ENCODE measurements at regions not wholly inside any gene's neighbourhood (a gene's known extent, or its start where the extent isn't known, plus 50 kb on each side); places are given as distances from the start of the nearest gene placed in this dataset.

DNA sequence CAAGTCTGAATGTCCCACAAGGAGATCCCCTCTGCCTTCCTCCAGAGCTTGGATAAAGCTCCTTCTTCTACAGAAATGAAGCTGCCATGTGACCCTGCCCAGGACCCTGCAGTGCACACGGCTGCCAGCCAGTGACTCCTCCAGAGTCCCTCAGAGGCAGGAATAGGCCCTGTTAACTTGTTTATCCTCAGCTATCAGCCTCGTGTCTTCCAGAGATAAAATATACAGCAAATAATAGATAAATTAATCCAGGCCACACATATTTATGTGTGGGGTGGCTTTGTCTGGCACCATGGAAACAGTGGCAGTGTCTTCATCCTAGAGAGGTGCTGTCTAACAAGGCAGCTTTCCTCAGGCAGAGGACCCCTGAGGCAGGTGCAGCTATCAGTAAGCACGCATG, 66.7 kb downstream of the TMEM18 start (continued):
- TF ChIP-seq, protein P1, sequence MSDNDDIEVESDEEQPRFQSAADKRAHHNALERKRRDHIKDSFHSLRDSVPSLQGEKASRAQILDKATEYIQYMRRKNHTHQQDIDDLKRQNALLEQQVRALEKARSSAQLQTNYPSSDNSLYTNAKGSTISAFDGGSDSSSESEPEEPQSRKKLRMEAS (IDR thresholded peaks at IDR 0.05): no peak
- TF ChIP-seq ELF1 (IDR thresholded peaks at IDR 0.05; ENCODE audit: borderline replicate concordance, low read depth): no peak
- TF ChIP-seq EZH2 (IDR thresholded peaks at IDR 0.05): no peak
- no peak for TF ChIP-seq JUND (IDR thresholded peaks at IDR 0.05)
- TF ChIP-seq, protein P2, sequence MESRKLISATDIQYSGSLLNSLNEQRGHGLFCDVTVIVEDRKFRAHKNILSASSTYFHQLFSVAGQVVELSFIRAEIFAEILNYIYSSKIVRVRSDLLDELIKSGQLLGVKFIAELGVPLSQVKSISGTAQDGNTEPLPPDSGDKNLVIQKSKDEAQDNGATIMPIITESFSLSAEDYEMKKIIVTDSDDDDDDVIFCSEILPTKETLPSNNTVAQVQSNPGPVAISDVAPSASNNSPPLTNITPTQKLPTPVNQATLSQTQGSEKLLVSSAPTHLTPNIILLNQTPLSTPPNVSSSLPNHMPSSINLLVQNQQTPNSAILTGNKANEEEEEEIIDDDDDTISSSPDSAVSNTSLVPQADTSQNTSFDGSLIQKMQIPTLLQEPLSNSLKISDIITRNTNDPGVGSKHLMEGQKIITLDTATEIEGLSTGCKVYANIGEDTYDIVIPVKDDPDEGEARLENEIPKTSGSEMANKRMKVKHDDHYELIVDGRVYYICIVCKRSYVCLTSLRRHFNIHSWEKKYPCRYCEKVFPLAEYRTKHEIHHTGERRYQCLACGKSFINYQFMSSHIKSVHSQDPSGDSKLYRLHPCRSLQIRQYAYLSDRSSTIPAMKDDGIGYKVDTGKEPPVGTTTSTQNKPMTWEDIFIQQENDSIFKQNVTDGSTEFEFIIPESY (IDR thresholded peaks at IDR 0.05; ENCODE audit: extremely low read depth, insufficient replicate concordance, low read length): no peak
- TF ChIP-seq ZNF274 (IDR thresholded peaks at IDR 0.05; ENCODE audit: low read depth, low read length): no peak

DNA sequence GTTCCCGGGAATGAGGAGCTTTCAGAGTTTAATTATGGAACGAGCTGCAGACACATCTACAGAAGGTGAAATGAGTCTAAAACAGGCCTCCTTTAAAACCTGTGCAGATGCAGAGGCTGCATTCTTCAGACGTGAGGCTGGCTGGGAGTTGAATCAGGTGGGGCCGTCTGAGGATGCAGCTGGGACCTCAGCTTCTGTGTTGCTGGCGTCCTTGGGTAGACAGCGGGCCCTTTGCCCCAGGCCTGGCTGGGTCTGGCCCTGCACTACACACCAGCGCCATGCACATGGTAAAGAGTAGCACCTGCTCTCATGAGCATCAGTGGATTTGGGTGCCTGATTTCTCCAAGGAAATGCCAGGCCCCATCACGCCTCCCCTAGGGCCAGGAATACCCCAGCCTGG, 67.3 kb downstream of the TMEM18 start:
- intact Hi-C loops (cut with micrococcal nuclease): no loop called here
- BruUV-seq (replicated peaks): no TSS peak
- ATAC-seq: no peak
- H3K36me3 ChIP-seq (ENCODE audit: control insufficient read depth in 1 of 2, insufficient read depth in 2 of 2, low read length in 2 of 2): no peaks in the 10 kb centered on the region
- H3K4me2 ChIP-seq (ENCODE audit: low read length): no peak overlapping the region
- POLR2A ChIA-PET: no interaction called here
- H4K20me1 ChIP-seq (ENCODE audit: insufficient read depth): no peaks in the 10 kb centered on the region; the same call in 1 of the 2 replicates
- H3K27me3 ChIP-seq (ENCODE audit: insufficient read depth, low read length): no peaks in the 10 kb centered on the region; the same call in 1 of the 2 replicates
- peaks cover 0 to 4% of the 10 kb centered on the region in 2 experiments; a peak in 1 of 4 replicates for H3K9me3 ChIP-seq (ENCODE audit: control insufficient read depth in 1 of 2, insufficient read depth in 1 of 2, low read depth in 1 of 2, low read length in 2 of 2)
- H2AFZ ChIP-seq (ENCODE audit: low read depth, low read length, poor library complexity, severe bottlenecking): no peak overlapping the region
- H3K27ac ChIP-seq (ENCODE audit: low read depth, low read length): no peak overlapping the region
- RAD21 ChIA-PET (ENCODE audit: low non-redundant PET in 1 of 2, low total read pairs in 2 of 2, uncharacterized antibody in 2 of 2, unreplicated experiment in 2 of 2): no interaction called here
- TF ChIP-seq EZH2phosphoT487 (IDR thresholded peaks at IDR 0.05; ENCODE audit: borderline replicate concordance) (no peak), RAD21 (IDR thresholded peaks at IDR 0.05; ENCODE audit: low read depth) (no peak), JUND (IDR thresholded peaks at IDR 0.05) (no peak), CEBPB (IDR thresholded peaks at IDR 0.05; ENCODE audit: low read depth) (no peak), ZFX (IDR thresholded peaks at IDR 0.05) (no peak), ELF1 (IDR thresholded peaks at IDR 0.05; ENCODE audit: borderline replicate concordance, low read depth) (no peak)
- TF ChIP-seq, protein P1 (IDR thresholded peaks at IDR 0.05): no peak
- no peaks in the 10 kb centered on the region for H3K9me2 ChIP-seq (ENCODE audit: insufficient read depth)
- no peak overlapping the region for H3K9ac ChIP-seq (ENCODE audit: low read length)
- CTCF ChIA-PET: no interaction called here
- no peaks in the 10 kb centered on the region for H3K79me2 ChIP-seq (ENCODE audit: insufficient read depth, low read length)
- no peaks in the 10 kb centered on the region for H3K4me1 ChIP-seq (ENCODE audit: control insufficient read depth in 1 of 2, insufficient read depth in 2 of 2, low read length in 2 of 2)
- no peak for DNase-seq (ENCODE audit: low read depth, low spot score)
- H3K4me3 ChIP-seq (replicated peaks in 1 of 2; ENCODE audit: low read depth in 1 of 2, low read length in 2 of 2): no peak overlapping the region

Measured in HCT116 (cell line).